CD4-positive, alpha-beta T cell treated with Interleukin-6 at 100 ng/mL for 8 hours (primary cell): ENCODE measurements at regions not wholly inside any gene's neighbourhood (a gene's known extent, or its start where the extent isn't known, plus 50 kb on each side); places are given as distances from the start of the nearest gene placed in this dataset.

Experiments
- DNase-seq: peaks from one replicate; pipeline ENCODE4 v3.0.0-alpha.2; 2020; ENCODE audit warnings: mixed read lengths, low spot score

DNA sequence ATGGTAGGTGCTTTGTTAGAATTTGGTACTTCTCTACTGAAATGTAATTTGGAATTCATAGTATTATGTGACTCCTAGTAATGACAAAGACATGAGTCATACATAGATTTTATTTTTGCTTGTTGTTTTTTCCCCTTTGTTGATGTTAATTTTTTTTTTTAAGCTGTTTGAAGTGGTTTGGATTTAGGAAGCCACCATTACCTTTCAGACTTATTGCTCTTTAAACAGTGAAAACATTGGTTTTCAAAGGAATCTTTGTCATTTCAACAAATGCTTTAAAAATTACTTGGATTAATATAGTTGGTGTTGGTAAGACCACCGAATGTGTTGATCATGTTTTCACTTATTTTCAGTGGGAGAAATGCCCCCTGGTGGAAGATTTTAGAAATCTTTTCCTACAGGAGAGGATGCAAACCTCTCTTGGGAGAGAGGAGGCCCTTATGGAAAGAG lies 170.1 kb upstream of the PITX1 start:
- no peak for DNase-seq

DNA sequence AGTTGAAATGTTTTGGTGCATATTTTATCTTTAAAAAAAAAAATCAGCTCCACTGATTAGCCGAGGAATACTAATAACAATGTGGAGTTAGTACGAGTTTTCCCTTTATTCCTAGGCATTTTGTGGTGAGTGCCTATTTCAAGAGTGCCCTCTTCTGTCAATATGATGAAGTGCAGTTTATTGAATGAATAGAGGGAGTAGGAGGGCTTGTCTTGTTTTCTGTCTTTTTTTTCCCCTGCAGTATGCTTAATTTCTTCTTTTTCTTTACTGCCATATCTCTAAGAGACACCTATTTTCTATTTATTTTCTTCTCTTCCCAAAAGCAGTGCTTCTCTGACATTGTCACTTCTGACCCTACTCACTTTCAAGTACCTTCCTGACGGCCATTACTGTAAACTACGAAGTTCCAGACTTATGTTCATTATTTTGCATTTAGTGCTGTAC lies 169.6 kb upstream of the PITX1 start:
- DNase-seq, result no peak

DNA sequence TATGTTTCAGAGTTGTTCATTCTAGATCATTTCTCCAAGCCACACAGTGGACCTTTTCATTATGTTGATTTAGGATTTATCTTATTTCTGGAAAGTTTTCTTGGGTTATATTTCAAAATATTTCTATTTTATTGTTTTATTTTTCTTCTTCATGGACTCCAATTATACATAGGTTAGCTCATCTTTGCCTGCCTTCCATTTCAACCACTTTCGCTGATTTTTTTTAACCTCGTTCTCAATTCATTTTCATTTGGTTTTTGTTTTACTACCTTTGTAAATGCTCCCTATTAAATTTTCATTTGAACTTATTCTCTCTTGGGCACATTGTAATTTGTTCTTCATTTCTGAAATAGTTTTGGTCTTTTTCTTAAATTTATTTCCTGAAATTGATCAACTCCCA lies 169.0 kb upstream of the PITX1 start:
- no peak for DNase-seq

DNA sequence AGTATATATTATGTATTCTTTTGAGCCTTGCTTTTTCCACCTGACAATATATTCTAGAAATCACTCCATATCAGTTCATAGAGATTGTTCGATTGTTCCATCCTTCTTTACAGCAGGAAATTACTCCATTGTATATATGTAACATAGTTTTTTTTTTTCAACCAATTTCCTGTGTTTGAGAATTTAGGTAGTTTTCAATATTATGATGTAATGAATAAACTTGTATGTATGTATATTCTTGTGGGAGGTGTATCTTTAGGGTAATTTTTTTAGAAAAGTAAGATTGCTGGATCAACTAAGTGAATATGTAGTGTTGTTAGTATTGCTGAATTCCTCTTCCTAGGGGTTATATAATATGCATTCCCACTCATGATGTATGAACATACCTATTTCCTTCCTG lies 165.9 kb upstream of the PITX1 start:
- no peak for DNase-seq

DNA sequence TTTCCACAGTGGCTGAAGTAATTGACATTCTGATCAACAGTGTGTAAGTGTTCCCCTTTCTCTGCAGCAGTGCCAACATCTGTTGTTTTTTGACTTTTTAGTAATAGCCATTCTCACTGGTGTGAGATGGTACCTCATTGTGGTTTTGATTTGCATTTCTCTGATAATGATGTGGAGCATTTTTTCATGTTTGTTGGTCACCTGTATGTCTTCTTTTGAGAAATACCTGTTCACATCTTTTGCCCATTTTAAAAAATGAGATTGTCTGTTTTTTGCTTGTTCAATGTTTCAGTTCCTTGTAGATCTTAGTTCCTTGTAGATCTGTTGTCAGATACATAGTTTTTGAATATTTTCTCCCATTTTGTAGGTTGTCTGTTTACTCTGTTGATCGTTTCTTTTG lies 162.5 kb upstream of the PITX1 start:
- DNase-seq, result no peak

DNA sequence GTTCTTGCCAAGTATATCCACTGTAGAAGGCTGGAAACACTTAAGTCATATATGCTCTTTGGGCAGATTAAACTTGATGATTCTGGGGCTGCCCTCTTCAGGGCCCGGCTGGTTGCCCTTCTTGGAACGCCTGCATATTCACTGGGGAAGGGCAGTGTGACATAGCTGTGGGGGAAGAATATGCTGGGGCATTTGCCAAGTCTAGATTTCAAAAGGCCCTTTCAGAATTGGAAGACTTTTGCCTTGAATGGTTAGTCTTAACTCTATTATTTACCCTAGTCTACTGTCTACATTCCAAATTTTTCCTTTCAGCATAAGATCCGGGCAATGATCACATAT lies 161.2 kb upstream of the PITX1 start:
- DNase-seq, result no peak

DNA sequence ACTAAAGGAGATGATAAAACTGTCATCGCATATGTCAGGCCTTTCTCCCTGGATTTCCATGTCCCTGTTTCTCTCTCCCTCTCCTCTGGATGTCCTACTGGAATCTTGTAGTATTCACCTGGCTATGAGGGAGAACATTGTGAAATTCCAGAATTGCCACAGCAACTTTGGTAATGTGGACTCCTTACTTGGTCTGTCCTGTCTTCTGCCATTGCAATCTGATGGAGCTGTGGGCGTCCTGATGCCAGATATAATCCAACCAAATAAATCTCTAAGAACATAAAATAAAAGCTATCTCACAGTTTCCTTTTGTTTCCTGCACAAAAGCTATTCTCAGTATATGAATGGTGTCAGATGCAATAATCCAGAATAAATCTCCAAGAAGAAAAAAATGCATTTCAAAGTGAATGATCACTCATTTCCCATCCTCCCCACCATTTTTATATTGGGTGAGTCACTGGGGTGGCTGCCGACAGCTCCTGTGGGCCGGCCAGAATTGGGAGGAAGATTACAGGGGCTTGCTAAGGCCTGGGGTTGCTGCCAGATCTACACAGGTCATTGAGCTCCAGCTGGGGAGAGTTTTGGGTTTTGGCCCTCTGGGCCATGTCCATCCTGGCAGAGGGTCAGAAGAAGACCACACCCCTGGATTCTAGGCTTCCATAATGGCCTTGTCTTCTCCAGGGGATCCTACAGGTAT lies 160.7 kb upstream of the PITX1 start:
- no peak for DNase-seq

DNA sequence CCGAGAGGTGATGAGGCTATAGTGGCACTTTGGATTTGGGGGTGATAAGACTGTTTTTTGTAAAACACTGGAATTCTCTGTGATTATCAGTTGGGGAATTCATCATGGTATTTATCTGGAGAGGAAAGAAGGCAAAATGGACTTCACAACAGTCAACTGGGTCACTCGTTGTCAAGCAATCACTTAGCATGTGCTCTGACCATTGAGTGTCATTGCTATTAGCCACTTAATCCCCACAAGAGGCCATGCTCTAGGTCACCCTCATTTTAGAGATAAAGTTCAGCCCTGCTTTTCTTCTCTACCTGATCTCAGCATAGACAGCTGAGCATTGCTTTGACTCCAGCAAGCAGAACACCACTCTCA lies 160.1 kb upstream of the PITX1 start:
- DNase-seq, result no peak

DNA sequence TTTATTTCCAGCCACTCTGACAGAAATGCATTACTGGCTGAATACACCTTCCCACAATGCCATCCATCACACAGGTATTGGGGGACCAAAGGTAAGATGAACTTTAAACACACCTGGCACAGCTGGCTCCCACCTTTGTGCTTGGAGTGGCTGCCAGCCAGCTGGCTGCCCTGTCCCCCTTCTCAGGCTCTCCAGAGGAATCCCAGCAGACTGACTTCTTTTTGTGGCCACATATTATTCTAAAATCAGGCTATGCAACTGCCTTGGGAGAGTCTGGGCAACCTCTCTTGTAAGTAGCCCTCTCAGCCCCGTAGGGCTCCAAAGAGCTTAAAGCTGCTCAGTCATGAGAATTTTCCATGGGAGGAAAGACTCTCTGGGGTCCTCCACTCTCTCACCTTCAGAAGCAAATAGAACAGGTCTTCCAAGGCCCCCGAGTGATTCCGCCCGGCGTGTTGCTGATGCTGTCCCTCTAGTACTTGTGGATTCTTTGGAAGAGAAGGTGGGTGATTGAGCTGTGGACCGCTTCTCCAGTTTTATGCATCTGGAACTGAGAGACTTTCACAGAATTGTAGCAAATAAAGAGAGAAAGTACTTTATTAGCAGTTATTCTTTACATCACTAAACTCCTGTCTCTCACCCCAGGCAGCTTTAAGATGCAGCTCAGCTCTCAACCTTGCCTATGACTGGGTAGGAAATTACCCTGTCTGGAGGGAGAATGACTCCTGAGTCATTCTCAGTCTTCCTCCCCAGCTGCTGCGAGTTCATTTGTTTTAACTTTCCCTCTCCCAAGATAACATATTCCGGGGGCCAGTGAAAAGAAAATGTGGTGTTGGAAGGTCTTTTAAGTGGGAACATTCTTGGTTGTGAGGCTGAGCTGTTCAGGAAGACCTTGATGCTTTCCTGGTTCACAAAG lies 159.4 kb upstream of the PITX1 start:
- DNase-seq, result no peak

DNA sequence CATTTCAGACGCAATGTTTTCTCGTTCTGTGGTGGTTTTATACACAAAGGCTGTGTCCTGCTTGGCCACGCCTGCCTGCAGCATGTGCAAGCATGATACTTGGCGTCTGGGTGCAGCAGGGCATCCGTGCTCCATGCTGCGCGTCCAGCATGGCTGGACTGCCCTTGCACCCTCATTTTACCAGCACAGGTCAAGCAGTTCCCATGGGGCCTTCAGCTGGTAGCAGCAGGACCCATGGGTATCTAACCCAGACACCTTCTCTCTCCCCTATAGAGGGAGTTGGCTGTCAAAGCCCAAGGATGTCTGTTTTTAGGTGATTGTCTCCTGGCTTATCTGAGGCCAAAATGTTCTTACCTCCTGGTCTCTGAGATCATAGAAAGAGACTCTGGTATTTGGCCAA lies 158.3 kb upstream of the PITX1 start:
- DNase-seq, result no peak

DNA sequence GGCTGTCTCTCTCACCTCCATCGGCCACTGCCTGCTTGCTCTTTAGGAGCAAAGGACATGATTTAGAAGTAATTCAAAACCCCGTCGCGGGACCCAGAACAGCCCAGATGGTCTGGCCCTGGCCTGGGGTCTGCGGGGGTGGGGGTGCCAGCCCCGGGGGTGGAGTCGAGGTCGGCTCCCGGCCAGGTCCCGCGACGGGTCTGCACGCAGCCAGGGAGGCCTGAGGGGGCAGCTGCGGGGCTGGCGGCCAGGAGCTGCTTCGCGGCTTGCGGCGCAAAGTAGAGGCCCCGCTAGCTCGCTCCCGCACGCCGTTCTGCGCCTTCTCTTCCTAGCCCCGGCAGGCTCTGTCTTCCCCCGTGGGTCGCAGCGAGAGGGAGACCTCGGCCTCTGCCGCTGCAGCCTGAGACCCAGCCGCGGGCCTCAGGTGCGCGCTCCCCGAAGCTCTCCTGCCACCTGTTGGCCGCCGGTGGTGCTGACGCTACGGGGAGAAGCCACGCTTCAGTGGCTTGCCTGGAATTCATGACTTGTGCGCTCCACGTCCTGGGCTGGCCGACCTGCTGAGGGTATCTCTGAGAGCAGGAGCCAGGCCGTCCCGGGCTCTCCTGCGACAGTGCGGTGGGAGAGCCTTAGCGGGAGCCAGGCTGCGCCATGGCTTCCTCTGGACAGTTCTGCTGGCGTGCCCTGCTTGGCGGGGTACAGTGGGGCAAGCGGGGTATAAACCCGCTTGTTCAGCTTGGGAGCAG lies 157.2 kb upstream of the PITX1 start:
- DNase-seq, result peak; percentile 53

DNA sequence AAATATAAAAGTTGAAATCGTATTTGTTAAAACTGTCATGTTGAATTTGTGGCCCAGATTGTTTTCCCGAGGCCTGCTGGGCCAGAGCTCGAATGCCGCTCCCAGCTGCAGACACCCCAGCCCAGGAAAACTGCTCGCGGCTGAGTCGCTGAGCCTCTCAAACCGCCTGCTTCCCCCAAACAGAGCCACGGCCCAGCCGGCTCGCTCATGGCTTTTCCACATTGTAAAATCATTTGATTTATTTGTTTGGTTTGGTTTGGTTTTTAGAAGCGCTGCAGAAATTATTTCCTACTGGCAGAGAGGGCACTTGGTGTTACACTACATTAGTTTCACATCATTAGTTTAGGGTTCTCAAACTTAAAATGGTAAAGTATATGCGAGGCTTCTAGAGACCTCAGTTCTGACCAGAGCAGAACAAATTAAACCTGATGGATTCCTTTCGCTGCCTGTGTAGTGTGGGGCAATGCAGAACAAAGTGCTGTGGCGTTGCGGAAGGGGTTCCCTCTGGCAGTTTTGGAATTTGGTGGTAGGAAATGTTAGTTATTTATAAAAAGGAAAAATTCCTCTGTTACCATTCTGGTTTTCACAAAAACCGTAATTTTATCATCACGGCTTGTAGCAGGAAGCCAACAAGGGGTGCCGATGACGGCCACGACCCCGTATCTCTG lies 156.5 kb upstream of the PITX1 start:
- no peak for DNase-seq

DNA sequence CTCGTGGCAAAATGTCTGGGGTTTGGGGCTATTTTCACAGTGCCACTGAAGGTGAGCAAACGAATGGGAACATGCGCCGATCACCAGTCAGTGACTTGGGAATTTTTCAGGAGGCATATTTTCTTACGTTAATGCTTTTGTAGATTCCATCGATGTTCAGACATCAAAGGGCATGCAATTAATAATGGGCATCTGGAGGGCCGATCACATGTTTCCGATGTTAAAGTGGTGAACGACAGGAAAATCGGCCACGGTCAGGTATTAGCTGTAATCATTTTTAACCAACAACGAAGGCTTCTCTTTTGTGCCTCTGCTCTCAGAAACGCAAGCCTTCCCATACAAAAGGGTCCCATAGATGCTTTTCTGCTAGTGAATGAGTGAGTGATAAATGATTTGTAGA lies 155.0 kb upstream of the PITX1 start:
- no peak for DNase-seq

DNA sequence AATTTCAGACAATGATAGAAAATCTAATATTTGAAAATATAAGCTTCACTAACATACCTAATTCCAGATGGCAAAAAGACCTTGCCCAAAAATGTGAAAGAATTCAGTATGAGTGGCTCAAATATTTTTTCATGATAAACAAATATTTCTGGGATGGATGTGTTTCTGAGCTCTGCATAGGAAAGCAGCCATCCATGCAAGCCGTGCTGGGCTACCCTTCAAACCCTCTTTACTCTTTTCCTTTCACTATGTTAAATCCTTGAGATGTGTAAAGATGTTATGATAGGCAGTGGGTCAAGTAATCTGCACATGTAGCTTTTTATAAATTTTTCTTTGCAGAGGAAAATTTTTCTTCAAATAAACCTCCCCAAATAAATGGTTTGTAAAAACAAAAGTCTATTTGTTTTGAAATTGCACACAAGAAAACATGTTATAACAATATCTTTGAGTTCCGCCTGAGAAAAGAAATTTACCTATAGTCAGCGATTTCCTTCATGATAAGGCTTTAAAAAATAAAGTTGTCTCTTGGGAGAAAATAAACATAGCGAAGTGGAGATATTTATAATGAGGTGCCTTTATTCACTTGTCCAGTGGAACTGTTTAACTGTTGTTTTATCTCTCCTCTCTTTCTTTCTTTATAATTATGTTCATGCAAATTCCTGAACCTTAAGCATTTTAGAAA lies 154.3 kb upstream of the PITX1 start:
- no peak for DNase-seq

DNA sequence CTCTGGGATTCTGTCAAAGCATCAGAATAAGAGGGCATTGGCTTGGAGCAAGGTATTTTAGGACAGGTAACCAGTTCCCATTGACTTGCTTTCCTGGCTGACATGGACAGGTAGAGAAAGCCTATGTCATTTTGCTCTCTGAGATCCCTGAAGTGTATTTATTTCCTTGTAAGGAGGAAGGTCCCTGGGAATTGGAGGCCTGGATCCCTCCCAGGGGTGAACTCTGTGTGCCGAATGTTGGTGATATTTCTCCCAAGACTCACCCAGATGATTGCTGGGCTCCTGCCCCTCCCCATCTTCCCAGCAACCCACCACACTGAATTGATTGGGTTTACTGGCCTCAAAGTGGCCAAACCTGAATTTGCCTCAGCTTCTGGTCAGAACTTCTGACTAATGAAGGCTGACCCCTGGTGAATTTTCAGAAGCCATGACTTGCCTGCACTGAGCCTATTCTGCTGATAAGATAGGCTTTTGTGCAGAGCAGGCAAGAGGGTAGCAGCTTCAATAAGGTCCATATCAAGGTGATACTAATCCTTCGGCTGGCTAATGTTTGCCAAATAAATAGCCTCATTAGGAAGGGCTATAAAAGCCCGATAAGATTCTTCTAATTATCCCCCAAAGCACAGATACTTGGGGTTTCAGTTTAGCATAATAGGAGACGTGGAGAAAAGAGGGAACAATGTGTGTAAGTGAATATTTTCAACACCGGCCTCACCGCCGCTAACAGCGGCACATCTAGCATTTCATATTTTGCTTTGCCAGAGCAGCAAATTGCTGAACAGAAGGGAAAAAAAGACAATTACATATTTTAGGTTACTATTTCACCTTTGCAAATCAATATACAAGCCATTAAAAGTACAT lies 152.9 kb upstream of the PITX1 start:
- DNase-seq, result no peak

DNA sequence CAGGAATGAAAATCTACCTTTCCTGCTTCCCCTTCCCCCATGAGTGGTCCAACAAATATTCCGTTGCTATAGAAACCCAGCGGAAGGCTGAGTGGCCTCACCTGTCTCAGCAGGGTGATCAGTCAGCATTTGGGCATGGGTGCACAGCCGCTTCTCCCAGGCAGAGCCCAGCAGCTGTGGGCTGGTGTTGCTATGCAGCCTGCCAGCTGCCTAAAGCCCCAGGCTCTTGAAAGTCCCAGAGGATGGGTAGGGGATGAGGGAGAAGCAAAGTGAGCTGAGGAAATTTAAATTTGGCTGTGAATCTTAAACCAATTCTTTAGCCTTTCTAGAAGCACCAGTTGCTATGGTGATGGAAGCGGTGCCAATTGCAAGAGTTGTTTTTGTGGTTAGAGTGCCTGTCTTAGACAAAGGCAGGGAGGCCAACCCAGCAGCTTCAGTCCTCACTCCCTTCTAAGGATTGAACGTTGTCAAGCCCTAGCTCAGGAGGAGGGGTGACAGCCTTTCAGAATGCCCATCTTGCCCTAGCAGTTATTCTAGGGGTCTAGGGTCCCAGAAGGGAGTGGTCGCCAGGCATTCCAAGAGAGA lies 151.5 kb upstream of the PITX1 start:
- no peak for DNase-seq

DNA sequence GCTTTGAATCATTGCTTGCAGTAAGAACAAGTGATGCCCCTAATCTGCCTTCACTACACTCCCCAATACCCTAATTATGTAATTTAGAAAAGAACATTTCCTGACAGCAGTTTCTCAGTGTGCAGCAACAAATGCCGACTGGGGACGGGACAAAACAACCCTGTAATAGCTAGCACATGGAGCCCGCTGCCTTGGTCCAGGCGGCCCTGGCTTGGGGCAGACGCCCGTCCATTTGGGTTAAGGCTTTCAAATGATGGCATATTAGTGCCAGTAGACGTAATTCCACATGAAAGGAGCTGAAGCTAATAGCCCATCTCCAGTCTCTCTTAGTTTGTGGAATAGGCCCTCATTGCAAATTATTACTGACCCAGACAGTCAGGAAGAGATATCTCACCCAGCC lies 150.6 kb upstream of the PITX1 start:
- no peak for DNase-seq

DNA sequence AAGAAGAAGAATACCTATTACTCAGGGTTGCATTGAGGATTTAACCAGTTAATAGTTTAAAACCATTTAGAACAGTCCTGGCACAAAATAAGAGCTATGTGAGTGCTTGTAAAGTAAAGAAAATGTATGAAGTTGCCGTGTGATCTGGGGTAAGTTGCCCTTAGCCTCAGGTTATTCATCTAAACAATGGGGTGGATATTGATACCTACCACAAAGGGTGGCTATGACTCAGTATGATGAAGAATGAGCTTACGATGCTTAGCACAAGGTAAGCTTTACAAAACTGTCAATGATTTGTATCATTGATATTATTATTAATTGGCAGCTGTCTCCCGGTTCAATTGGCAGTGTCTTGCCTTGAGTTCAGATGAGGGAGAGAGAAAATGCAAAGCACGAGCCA lies 149.4 kb upstream of the PITX1 start:
- DNase-seq, result no peak

DNA sequence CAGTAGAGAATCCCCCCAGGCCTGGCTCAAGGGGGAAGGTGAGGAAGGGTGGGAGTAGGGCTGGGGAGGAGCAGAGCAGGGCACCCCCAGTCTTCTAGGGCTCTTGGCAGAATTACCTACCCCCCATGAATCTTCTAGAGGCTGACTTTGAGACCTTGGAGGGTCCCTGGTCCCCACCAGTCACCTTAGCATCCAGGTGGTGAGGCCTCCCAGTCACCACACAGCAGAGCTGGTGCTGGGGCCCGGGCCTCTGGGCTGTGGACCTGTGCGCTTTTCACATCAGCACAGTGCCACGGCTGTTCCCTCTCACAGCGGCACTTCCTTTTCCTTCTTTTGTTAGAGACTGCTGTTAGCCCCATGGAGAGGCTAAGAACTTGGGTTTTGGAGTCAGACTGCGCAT lies 148.6 kb upstream of the PITX1 start:
- DNase-seq, result no peak

DNA sequence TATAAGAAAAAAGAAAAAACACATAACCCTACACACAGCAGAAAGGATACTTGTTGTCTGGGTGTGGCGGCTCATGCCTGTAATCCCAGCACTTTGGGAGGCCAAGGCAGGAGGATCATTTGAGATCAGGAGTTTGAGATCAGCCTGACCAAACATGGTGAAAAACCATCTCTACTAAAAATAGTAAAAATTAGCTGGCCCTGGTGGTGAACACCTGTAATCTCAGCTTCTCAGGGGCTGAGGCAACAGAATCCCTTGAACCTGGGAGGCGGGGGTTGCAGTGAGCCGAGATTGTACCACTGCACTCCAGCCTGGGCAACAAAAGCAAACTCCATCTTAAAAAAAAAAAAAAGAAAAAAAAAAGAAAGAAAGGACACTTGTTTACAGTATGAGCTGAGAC lies 147.6 kb upstream of the PITX1 start:
- no peak for DNase-seq
